ENCODE measurements at regions not wholly inside any gene's neighbourhood (a gene's known extent, or its start where the extent isn't known, plus 50 kb on each side); places are given as distances from the start of the nearest gene placed in this dataset.
"Not testable (repeated sequence)": the region's sequence is repeated elsewhere in the genome, so short reads cannot be mapped to it uniquely, and the experiment has no call there.

- H3K9me3 ChIP-seq: no peaks in the 10 kb centered on the region
- no peak overlapping the region for H3K4me3 ChIP-seq
- H3K4me1 ChIP-seq: no peaks in the 10 kb centered on the region
- no peaks in the 10 kb centered on the region for H3K27me3 ChIP-seq
- no peak for DNase-seq
- intact Hi-C loops (cut with DNase I): no loop called here
- H3K27ac ChIP-seq: no peak overlapping the region
- no peaks in the 10 kb centered on the region for H3K36me3 ChIP-seq
- WGBS, 2 donors: 91 to 97% methylated on average over 3 of the region's 3 CpGs
- TF ChIP-seq POLR2AphosphoS5 (IDR thresholded peaks at IDR 0.05) (no peak), EP300 (IDR thresholded peaks at IDR 0.05) (no peak), POLR2A (IDR thresholded peaks at IDR 0.05) (no peak)
- TF ChIP-seq, protein P1, sequence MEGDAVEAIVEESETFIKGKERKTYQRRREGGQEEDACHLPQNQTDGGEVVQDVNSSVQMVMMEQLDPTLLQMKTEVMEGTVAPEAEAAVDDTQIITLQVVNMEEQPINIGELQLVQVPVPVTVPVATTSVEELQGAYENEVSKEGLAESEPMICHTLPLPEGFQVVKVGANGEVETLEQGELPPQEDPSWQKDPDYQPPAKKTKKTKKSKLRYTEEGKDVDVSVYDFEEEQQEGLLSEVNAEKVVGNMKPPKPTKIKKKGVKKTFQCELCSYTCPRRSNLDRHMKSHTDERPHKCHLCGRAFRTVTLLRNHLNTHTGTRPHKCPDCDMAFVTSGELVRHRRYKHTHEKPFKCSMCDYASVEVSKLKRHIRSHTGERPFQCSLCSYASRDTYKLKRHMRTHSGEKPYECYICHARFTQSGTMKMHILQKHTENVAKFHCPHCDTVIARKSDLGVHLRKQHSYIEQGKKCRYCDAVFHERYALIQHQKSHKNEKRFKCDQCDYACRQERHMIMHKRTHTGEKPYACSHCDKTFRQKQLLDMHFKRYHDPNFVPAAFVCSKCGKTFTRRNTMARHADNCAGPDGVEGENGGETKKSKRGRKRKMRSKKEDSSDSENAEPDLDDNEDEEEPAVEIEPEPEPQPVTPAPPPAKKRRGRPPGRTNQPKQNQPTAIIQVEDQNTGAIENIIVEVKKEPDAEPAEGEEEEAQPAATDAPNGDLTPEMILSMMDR (IDR thresholded peaks at IDR 0.05): no peak
Measured at GRCh38 chr20:52305024-52305645, 113.6 kb upstream of the ZFP64 start.

DNA sequence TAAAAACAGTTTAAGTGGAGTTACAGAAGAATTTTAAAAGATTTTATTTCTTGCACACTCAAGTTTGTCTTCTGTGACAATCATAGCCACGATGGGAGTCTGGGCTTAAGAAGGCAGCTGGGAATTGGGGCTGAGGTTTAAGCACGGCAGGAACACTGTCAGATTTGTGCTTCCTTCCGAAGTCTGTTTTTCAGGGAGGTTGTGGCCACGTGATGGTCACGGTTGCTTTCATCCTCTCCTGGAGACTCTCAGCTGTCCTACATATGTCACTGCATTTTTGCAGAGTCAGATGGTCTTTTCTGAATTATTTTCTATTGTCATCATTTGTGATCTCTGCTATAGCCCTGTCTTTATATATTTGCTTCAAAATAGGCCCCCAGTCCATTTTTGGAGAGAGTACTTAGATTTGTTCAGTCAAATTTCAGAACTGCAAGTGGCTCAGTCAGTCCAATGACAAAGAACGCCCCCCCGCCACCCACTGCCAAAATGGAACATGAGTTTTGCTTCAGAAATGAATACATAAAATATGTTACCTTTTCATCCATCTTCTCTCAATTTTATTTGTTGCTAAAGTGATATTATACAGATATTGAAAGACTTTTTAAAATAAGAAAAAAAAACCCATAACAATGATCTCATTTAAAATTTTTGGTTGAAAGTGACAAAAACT, 111.8 kb upstream of the ZFP64 start:
- intact Hi-C loops (cut with DNase I): no loop called here
- H3K27ac ChIP-seq: no peak overlapping the region
- no peaks in the 10 kb centered on the region for H3K4me1 ChIP-seq
- WGBS, 2 donors: 79 to 84% methylated on average over 7 of the region's 7 CpGs
- no peak overlapping the region for H3K4me3 ChIP-seq
- H3K9me3 ChIP-seq: no peaks in the 10 kb centered on the region
- H3K36me3 ChIP-seq: no peaks in the 10 kb centered on the region
- TF ChIP-seq EP300 (IDR thresholded peaks at IDR 0.05): no peak
- TF ChIP-seq, protein P1 (IDR thresholded peaks at IDR 0.05): no peak
- TF ChIP-seq POLR2AphosphoS5 (IDR thresholded peaks at IDR 0.05): no peak
- H3K27me3 ChIP-seq: no peaks in the 10 kb centered on the region
- no peak for DNase-seq

GRCh38 chr20:52302736-52303135, 111.2 kb upstream of the ZFP64 start:
- 86% methylated on average over 3 of the region's 3 CpGs for WGBS, 2 donors

DNA sequence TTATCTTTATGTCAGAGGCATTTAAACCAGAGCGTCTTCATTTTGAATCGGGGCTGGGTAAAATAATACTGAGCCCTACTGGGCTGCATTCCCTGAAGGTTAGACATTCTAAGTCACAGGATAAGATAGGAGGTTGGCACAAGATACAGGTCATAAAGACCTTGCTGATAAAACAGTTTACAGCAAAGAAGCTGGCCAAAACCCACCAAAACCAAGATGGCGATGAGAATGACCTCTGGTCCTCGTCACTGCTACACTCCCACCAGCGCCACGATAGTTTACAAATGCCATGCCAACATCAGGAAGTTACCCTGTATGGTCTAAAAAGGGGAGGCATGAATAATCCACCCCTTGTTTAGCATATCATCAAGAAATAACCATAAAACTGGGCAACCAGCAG, 110.5 kb upstream of the ZFP64 start:
- H3K4me3 ChIP-seq; H3K27me3 ChIP-seq; H3K9me3 ChIP-seq; H3K27ac ChIP-seq; H3K4me1 ChIP-seq; DNase-seq; H3K36me3 ChIP-seq; intact Hi-C loops (cut with DNase I): not testable (repeated sequence)
- 87 to 95% methylated on average over 6 of the region's 6 CpGs for WGBS, 2 donors

More at GRCh38 chr20:52302736-52303135, 111.2 kb upstream of the ZFP64 start:
- Histone ChIP-seq H3K36me3 (no peaks in the 10 kb centered on the region), H3K4me3 (no peak overlapping the region), H3K27ac (no peak overlapping the region), H3K9me3 (no peaks in the 10 kb centered on the region), H3K4me1 (no peaks in the 10 kb centered on the region), H3K27me3 (no peaks in the 10 kb centered on the region)
- no peak for DNase-seq
- intact Hi-C loops (cut with DNase I): no loop called here
- TF ChIP-seq POLR2A (IDR thresholded peaks at IDR 0.05) (no peak), POLR2AphosphoS5 (IDR thresholded peaks at IDR 0.05) (no peak), EP300 (IDR thresholded peaks at IDR 0.05) (no peak)
- TF ChIP-seq, protein P1 (IDR thresholded peaks at IDR 0.05): no peak

DNA sequence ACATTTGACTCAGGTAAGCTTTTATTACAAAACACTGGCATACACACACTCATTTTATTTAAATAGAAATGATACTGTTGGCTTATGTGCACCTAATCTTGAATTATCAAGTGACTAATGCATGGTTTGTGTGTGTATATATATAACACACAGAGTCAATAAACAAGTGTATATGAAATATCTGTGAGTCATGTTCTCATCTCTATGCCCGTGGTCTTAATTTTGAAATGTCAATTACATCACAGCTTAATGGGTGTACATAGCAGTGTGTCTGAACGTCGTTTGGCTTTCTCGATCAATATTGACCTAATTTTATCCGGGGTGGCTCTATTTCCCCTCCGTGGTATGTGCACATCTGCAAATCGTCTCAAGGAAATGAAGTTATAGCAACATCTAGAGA, 104.0 kb upstream of the ZFP64 start:
- Histone ChIP-seq H3K27ac (no peak overlapping the region), H3K4me3 (no peak overlapping the region), H3K4me1 (no peaks in the 10 kb centered on the region), H3K27me3 (no peaks in the 10 kb centered on the region), H3K9me3 (peaks cover 0 to 4% (median 3%) of the 10 kb centered on the region in 4 donors), H3K36me3 (no peaks in the 10 kb centered on the region)
- TF ChIP-seq POLR2A (IDR thresholded peaks at IDR 0.05): no peak
- 55 to 73% methylated on average over 7 of the region's 7 CpGs for WGBS, 2 donors
- intact Hi-C loops (cut with DNase I): no loop called here
- DNase-seq: no peak
